ENCODE measurements at regions not wholly inside any gene's neighbourhood (a gene's known extent, or its start where the extent isn't known, plus 50 kb on each side); places are given as distances from the start of the nearest gene placed in this dataset.

- H3K36me3 ChIP-seq: no peaks in the 10 kb centered on the region
- no peak overlapping the region for H3K27ac ChIP-seq
- DNase-seq (ENCODE audit: low spot score): no peak
- no peaks in the 10 kb centered on the region for H3K9me3 ChIP-seq
- intact Hi-C loops (cut with DNase I): no loop called here
- no peaks in the 10 kb centered on the region for H3K4me1 ChIP-seq (replicated peaks)
- 60% methylated on average over 3 of the region's 3 CpGs for WGBS
- no peaks in the 10 kb centered on the region for H3K27me3 ChIP-seq (replicated peaks; ENCODE audit: insufficient read depth)
- H3K4me3 ChIP-seq: no peak overlapping the region
- TF ChIP-seq CTCF (IDR thresholded peaks at IDR 0.05) (no peak), POLR2AphosphoS5 (IDR thresholded peaks at IDR 0.05) (no peak)
Measured at GRCh38 chr19:30774252-30774766, 402.1 kb downstream of the ZNF536 start.

GRCh38 chr19:30762651-30763050 is 390.5 kb downstream of the ZNF536 start:
- no peaks in the 10 kb centered on the region for H3K4me1 ChIP-seq (replicated peaks)
- no peak overlapping the region for H3K27ac ChIP-seq
- no peaks in the 10 kb centered on the region for H3K36me3 ChIP-seq
- no peak for DNase-seq (ENCODE audit: low spot score)
- no peaks in the 10 kb centered on the region for H3K9me3 ChIP-seq
- H3K4me3 ChIP-seq: no peak overlapping the region
- 50% methylated on average over 2 of the region's 2 CpGs for WGBS
- H3K27me3 ChIP-seq (replicated peaks; ENCODE audit: insufficient read depth): no peaks in the 10 kb centered on the region
- TF ChIP-seq POLR2AphosphoS5 (IDR thresholded peaks at IDR 0.05) (no peak), POLR2A (IDR thresholded peaks at IDR 0.05) (no peak), CTCF (IDR thresholded peaks at IDR 0.05) (no peak)
- intact Hi-C loops (cut with DNase I): no loop called here

GRCh38 chr19:30760014-30760413 is 387.8 kb downstream of the ZNF536 start:
- DNase-seq (ENCODE audit: low spot score): no peak
- no peaks in the 10 kb centered on the region for H3K27me3 ChIP-seq (replicated peaks; ENCODE audit: insufficient read depth)
- no peaks in the 10 kb centered on the region for H3K9me3 ChIP-seq
- whole genome bisulfite sequencing: 90% methylated on average over 6 of the region's 6 CpGs
- intact Hi-C loops (cut with DNase I): no loop called here
- H3K4me3 ChIP-seq: no peak overlapping the region
- TF ChIP-seq POLR2AphosphoS5 (IDR thresholded peaks at IDR 0.05): no peak
- H3K27ac ChIP-seq: no peak overlapping the region
- H3K4me1 ChIP-seq (replicated peaks): no peaks in the 10 kb centered on the region
- H3K36me3 ChIP-seq: no peaks in the 10 kb centered on the region

GRCh38 chr19:30757837-30758617 is 385.8 kb downstream of the ZNF536 start:
- Histone ChIP-seq H3K9me3 (no peaks in the 10 kb centered on the region), H3K27ac (no peak overlapping the region), H3K4me1 (replicated peaks) (no peaks in the 10 kb centered on the region), H3K4me3 (no peak overlapping the region), H3K36me3 (no peaks in the 10 kb centered on the region), H3K27me3 (replicated peaks; ENCODE audit: insufficient read depth) (no peaks in the 10 kb centered on the region)
- intact Hi-C loops (cut with DNase I): no loop called here
- WGBS: 83% methylated on average over 5 of the region's 5 CpGs
- DNase-seq (ENCODE audit: low spot score): no peak
- no peak for TF ChIP-seq POLR2A (IDR thresholded peaks at IDR 0.05)
- no peak for TF ChIP-seq CTCF (IDR thresholded peaks at IDR 0.05)
- no peak for TF ChIP-seq POLR2AphosphoS5 (IDR thresholded peaks at IDR 0.05)

GRCh38 chr19:30757104-30757836 is 385.1 kb downstream of the ZNF536 start:
- TF ChIP-seq POLR2A (IDR thresholded peaks at IDR 0.05) (no peak), CTCF (IDR thresholded peaks at IDR 0.05) (no peak), POLR2AphosphoS5 (IDR thresholded peaks at IDR 0.05) (no peak)
- H3K9me3 ChIP-seq: no peaks in the 10 kb centered on the region
- intact Hi-C loops (cut with DNase I): no loop called here
- no peak overlapping the region for H3K27ac ChIP-seq
- H3K27me3 ChIP-seq (replicated peaks; ENCODE audit: insufficient read depth): no peaks in the 10 kb centered on the region
- 83% methylated on average over 10 of the region's 10 CpGs for WGBS
- H3K4me3 ChIP-seq: no peak overlapping the region
- H3K4me1 ChIP-seq (replicated peaks): no peaks in the 10 kb centered on the region
- DNase-seq (ENCODE audit: low spot score): no peak
- no peaks in the 10 kb centered on the region for H3K36me3 ChIP-seq

All from prostate gland (tissue), 2 donors.